ENCODE measurements at regions not wholly inside any gene's neighbourhood (a gene's known extent, or its start where the extent isn't known, plus 50 kb on each side); places are given as distances from the start of the nearest gene placed in this dataset.

DNA sequence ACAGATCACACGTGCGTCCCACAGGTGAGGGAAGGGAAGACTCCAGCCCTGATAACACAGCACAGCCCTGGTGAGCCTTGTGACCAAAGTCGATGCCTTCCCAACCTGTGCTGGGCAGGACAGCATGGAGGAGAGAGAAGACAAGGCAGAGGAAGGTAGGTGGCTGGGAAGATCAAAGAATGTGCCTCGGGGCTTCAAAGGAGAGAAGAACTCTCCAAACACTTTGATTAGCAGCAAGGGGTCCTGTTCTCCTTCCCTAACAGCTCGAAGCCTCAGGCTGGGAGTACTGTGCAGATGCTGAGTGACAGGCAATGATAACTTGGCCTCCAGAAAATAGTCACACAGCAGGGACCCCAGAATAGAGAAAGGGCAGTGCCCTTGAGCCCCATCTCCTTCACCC lies 288.5 kb downstream of the TCERG1L start:
- no peak for TF ChIP-seq EHMT2 (IDR thresholded peaks at IDR 0.05; ENCODE audit: low read depth)
- TF ChIP-seq, protein P1, sequence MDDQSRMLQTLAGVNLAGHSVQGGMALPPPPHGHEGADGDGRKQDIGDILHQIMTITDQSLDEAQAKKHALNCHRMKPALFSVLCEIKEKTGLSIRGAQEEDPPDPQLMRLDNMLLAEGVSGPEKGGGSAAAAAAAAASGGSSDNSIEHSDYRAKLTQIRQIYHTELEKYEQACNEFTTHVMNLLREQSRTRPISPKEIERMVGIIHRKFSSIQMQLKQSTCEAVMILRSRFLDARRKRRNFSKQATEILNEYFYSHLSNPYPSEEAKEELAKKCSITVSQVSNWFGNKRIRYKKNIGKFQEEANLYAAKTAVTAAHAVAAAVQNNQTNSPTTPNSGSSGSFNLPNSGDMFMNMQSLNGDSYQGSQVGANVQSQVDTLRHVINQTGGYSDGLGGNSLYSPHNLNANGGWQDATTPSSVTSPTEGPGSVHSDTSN (IDR thresholded peaks at IDR 0.05), result no peak
- TF ChIP-seq POLR2A (IDR thresholded peaks at IDR 0.05; ENCODE audit: low read length), result no peak
- TF ChIP-seq SMC3 (IDR thresholded peaks at IDR 0.05), result no peak
- TF ChIP-seq, protein P2, sequence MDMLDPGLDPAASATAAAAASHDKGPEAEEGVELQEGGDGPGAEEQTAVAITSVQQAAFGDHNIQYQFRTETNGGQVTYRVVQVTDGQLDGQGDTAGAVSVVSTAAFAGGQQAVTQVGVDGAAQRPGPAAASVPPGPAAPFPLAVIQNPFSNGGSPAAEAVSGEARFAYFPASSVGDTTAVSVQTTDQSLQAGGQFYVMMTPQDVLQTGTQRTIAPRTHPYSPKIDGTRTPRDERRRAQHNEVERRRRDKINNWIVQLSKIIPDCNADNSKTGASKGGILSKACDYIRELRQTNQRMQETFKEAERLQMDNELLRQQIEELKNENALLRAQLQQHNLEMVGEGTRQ (IDR thresholded peaks at IDR 0.05), result no peak
- TF ChIP-seq, protein P3, sequence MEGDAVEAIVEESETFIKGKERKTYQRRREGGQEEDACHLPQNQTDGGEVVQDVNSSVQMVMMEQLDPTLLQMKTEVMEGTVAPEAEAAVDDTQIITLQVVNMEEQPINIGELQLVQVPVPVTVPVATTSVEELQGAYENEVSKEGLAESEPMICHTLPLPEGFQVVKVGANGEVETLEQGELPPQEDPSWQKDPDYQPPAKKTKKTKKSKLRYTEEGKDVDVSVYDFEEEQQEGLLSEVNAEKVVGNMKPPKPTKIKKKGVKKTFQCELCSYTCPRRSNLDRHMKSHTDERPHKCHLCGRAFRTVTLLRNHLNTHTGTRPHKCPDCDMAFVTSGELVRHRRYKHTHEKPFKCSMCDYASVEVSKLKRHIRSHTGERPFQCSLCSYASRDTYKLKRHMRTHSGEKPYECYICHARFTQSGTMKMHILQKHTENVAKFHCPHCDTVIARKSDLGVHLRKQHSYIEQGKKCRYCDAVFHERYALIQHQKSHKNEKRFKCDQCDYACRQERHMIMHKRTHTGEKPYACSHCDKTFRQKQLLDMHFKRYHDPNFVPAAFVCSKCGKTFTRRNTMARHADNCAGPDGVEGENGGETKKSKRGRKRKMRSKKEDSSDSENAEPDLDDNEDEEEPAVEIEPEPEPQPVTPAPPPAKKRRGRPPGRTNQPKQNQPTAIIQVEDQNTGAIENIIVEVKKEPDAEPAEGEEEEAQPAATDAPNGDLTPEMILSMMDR (IDR thresholded peaks at IDR 0.05), result no peak
- no peak for TF ChIP-seq FOSL2 (IDR thresholded peaks at IDR 0.05)
- TF ChIP-seq FOSL2 (CRISPR knock-in tag; IDR thresholded peaks at IDR 0.05), result no peak
- TF ChIP-seq CHD4 (IDR thresholded peaks at IDR 0.05; ENCODE audit: borderline replicate concordance), result no peak

Data from A549 (cell line).